Mesenteric fat pad (tissue), 1 donor: ENCODE measurements at regions not wholly inside any gene's neighbourhood (a gene's known extent, or its start where the extent isn't known, plus 50 kb on each side); places are given as distances from the start of the nearest gene placed in this dataset.

Experiments used
- DNase-seq: peaks from one replicate; pipeline ENCODE4 v3.0.0-alpha.2; 2020; ENCODE audit warnings: low spot score
- donor health status: DM: yes; HTN: yes; CAD: no.

DNA sequence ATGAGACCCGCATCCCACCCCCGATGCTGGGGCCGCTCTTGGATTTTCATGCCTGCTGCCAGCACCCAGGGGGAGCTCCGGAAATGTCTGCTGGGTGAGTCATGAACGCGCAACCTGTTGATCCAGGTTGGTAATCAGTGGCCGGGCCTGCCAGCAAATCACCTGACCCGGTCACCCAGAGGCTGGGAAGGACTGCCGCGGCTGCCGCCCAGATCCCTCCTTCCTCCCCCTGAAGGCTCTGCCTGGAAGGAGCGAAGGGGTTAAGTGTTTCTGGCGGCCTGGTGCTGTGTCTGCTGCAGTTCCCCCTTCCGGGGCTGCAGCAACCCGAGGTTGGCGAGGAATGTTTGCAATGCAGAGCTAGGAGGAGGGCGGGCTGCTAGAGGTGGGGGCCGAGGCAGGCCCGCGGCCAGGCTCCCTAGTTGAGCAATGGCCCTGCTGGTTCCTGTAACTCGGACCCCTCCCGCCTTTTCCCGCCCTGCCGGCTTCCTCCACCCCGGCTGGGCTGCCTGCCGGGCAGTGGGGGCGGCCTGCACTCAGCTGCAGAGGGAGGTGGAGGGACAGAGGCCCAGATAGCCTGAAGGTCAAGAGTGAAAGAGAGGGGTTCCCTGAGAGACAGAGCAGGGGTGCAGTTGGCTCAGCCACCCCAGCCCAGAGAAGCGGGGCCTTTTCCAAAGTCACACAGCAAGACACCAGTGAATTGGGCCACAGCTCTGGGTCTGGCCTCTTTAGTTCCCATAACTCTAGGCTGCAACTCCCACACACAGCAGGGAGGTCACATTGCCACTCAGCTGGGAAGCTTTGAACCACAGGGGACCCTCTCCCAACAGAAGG lies 156.3 kb upstream of the IER5L start:
- peak; percentile 96 for DNase-seq

DNA sequence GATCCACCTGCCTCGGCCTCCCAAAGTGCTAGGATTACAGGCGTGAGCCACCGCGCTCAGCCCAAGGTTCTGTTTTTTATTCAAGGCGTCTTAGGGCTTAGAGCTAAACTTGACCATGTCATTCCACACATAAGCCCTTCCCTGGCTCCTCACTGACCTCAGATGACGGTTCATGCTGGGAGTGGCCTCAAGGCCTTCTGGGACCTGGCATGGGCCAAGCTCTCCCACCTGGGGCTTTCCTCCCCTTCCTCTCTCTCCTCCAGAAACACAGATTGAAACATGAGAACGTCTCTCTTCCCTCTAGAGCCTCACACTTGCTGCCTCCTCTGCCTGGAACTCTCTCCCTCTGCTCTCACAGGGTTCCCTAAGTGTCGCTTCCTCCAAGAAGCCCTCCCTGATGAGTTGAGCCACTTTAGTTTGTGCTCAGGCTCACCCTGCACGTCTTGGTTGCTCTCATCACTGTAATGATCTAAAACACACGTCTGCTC lies 155.6 kb upstream of the IER5L start:
- DNase-seq: no peak

DNA sequence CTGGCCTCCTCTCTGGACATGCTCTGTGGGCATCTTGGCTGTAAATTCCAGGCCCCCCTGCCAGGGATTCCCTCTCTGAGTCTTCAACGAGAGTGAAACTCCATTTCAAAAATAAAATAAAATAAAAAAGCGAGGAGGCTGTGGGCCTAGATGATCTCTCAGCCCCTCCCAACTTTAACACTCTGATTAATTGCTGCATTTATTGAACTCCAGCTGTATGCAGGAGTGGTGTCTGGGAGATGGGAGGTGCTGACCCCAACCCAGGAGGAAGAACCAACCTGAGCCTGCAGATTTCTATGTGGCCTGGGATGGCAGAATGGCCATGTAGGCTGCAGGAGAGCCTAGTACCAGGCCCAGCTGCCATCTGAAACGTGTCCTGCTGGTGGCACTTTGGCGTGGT lies 154.5 kb upstream of the IER5L start:
- DNase-seq: no peak

DNA sequence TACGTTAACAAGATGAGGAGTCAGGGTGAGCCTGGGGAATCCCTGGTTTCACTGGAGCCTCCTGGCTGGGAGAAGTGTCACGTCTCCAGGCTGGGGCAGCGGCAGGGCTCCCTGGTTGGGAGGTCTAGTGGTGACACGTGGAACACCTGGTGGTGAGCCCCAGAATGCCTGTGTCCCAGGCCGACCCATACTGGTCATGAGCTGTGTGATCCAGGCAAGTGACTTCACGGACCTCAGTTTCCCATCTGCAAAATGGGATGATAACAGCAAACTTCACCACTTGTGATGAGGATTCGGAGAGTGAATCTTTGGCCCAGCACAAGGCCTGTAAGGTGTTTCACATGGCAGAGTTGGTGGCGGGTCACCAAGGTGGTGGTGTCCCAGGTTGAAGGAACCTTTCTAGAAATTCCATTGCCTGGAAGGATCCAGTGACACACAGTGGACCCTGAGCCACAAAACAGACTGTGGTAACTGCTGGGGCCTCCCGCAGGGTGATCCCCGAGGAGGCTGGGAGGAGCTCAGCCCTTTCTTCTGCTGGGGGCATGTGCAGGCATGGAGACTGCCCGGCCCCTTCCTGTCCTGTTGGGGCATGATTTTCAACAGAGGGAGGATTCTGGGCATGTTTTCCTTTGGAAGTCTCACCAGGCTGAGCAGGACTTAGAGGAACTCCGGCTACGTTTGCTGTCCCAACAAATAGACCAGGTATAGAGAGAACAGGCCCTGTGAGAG lies 153.9 kb upstream of the IER5L start:
- no peak for DNase-seq

DNA sequence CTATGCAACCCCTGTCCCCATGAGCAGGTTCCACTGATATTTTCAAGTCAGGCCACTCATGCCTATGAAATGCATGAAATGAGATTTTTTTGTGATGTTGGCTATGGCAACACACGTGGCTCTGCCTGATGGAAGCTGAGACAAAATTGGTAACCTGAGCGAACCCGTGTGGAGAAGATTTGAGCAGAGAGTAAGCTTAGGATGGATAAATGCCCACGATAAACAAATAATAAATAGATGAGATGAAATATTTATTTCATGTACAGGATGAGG lies 153.4 kb upstream of the IER5L start:
- no peak for DNase-seq

DNA sequence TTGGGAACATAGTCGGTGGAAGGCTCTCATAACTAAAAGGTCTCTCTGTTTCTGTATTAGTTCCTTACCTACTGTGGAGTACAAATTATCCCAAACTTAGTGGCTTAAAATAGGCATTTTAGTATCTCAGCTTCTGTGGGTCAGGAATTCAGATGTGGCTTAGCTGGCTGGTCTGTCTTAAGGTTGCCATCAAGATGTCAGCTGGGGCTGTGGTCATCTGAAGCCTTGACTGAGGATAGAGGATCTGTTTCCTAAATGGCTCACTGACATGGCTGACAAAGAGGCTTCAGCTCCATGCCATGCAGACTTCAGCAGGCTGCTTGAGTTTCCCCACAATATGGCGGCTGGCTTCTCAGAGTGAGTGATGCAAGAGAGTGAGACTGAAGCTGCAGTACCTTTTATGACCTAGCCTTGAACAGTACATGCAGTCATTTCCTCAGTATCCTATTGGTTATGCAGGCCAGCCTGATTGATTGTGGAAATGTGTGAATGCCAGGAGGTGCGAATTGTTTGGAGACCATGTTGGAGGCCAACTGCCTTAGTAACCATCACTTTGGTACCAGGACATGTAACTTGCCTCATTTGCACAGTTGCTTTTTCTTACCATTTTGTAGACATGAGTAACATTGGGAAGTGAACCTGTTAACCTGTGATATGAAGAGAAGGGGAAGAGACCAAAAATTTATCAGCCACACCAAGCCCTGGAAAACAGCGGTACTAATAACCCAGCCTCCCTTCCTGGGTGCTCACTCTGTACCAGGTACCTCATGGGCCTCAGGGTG lies 152.8 kb upstream of the IER5L start:
- DNase-seq: no peak

DNA sequence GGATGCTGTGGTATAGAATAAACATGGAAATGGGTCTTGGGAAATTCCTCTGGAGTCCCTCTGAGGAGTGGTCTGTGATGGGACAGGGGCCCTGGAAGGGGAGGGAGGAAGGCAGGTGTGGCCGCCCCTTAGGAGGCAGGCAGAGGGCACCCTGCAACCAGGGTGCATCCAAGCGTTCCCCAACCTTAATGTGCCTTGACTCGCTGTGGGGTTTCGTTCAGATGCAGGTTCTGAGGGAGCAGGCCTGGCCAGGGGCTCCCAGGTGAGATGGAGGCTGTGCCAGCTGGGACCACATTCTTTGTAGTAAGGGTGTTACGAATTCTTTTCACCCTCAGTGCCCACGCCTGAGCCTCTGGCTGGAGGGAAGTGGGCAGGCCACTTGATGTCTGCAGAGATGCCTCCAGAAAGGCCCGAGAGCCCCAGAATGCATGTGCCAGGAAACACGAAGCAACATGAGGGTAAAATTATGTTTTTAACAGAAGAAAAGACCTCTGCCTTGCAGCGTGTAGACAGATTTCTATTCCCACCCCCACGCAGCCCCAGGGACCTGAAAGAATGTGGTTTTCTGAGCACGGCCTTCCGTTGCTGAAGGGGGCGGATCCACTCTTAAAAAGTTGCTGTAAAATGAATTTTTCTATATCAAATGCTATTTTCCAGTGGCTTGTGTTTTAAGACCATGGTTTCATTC lies 150.4 kb upstream of the IER5L start:
- no peak for DNase-seq

DNA sequence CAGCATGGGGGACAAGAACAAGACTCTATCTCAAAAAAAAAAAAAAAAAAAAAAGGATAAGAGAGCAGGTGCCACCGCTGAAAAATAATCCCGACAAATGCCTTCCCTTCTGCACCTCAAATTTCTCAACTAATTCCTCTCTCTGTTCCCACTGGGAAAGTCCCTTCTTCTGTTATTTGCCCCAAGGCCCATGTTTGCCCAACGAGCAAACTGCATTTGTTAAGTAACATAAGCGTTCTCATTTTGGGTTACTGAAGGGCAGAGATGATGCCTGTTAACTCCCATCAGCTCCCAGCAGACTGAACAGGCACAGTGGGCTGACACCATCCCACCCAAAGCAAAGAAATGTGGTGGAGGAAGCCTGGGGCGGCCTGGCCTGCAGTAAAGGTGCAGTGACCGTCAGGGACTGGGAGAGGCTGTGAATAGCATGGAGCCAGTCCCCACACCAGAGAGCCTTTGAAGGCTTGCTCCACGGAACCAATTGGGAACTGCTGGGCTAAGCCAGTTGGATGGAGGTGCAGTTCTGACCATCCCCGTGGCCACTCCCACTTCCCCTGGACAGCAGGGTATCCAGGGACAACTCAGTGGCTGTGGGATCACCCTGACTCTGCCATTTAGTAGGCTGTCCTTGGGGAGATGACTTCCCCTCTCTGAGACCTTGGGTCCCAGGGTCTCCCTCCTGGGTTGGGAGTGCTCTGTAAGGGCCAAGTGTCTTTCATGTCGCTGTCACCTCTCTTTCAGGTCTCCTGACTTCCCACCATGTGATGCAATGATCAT lies 149.7 kb upstream of the IER5L start:
- DNase-seq: no peak

DNA sequence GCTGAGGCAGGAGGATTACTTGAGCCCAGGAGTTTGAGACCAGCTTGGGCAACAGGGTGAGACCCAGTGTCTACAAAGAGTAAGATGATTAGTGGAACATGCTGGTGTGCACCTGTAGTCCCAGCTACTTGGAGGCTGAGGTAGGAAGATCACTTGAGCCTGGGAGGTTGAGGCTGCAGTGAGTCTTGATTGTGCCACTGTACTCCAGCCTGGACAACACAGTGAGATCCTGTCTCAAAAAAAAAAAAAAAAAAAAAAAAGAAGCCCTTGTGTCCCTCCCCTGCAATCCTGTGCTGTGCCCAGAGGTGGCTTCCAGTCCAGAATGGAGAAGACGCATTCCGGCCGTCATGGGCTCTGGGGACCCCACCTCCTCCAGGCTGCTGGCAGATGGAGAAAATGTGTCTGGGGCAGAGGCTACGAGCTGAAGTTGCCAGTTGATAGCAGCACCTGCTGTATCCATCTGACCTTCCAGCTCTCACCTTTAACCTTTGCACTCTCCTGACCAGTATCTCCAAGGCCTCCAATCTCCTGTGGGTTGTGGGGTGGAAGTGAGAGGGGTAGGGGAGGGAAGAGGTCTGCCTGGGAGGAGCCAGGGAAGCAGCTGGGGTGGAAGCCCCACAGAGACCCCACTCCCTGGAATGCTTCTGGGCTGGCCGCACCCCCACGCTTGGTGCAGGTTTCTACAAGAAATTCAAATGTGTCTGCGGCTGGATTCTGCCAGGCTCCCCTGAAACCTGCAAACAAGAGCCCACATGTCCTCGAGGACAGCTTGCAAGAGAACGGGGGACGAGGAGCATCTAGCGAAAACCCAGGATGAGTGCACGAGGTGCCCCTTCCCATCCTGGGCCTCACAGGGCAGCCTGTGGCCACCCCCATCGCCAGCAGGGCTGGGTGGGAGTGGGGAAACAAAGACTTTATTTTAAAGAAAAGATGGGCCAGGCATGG lies 148.3 kb upstream of the IER5L start:
- no peak for DNase-seq

DNA sequence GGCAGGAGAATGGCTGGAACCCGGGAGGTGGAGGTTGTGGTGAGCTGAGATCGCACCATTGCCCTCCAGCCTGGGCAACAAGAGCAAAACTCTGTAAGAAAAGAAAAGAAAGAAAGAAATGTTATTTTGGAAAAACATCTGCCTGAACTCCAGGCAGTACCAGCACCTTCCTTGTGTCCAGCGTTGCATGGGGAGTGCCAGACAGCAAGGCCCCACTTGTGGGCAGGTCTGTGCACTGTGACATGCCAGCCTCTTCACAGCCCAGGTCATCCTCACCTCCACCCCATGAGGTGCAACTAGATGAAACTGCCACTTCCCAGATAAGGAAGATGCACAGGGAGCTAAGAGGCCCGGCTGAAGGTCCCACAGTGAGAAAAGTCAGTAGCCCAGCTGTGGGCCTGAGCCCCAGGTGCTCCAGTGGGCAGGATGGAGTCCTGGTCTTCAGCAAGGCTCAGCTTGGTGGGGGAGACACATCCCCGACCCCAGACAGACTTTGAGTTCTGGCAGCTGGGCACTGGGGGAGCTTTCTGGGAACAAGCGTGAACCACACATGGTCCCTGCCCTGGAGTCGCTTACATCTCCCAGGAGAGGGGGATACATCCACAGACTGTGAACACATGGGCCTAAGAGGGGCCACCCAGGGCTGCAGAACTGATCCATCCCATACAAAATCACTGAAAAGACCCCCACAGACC lies 146.9 kb upstream of the IER5L start:
- no peak for DNase-seq

DNA sequence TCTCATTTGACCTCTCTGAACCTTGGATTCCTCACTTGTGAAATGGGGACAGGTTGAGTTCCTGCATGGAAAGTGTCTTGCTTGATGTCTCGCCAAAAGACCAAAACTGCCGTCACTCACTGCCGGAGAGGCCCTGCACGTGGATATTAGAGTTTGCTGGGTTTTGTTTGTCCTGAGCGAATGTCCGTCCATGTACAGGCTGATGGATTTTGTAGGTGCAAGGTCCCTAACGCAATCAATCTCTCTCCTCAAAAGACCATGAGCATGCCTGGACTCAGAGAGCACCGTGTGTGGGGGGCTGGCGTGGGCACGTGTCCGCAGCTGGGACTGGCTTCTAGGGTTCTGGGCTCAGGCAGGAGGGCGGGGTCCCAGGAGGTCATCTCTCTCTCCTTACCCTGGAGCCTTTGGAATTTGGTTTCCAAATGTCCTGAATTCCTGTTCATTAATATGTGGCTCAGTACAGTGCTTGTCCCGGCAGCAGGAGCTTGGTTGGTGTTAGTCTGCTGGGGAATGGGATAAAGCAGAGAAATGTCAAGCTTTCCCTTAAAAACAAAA lies 146.0 kb upstream of the IER5L start:
- no peak for DNase-seq

DNA sequence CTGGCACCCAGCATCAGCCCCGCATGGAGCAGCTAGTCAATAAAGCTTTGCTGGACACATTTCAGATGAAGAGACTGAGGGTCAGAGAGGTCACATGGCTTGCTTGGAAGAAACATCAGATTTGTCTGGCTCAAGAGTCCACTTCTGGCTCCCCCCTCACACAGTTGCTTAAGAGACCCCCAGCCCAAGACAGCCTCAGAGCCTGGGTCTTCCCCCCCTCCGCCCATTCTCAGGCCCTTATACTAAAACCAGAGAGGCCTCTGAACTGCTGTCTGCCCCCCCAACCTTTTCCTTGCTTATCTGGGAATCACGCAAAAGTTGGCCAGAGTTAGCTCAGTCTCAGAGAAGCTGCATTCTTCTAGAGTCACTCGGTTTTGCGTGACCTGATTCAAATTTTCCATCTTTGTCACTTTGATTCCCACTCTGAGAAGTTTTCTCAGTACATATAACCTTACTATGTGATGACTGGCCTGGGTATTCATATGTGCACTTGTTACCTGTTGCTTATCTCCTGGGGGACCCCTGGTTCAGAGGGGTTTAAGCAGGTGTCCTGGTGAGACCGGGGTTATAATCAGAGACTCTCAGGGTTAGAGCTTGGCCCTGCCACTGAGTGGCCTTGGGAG lies 145.4 kb upstream of the IER5L start:
- no peak for DNase-seq

DNA sequence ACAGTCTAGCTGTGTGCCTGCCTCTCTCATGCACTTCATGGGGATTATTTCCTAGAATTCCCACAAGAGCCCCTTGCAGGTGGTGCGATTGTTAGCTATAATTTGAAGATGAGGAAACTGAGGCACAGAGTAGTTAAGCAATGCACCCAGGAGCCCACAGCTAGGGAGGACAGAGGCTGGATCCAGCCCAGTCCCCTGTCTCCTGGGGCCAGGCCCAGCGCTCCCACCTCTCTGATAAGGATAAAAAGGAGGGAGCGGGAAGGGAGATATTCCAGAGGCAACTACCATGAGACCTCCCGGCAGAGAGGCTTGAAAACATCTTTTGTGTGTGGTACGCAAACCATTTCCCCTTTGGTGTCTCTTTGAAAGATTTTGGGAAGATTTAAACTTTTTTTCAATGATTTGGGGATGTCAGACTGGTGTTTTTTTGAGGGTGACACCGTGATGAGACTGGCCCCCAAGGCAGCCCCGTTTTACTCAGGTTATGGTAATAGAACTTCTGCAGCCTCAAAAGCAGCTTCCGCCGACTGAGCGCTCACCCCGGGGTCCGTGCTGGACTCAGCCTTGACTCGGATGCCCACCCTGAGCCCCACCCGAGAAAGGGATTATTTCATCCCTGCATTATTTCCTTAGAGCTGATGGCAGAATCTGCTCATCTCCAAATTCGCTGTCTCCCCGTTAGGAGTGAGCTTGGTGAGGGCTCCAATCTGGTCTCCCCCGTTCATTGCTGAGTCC lies 144.7 kb upstream of the IER5L start:
- DNase-seq: peak; percentile 55

DNA sequence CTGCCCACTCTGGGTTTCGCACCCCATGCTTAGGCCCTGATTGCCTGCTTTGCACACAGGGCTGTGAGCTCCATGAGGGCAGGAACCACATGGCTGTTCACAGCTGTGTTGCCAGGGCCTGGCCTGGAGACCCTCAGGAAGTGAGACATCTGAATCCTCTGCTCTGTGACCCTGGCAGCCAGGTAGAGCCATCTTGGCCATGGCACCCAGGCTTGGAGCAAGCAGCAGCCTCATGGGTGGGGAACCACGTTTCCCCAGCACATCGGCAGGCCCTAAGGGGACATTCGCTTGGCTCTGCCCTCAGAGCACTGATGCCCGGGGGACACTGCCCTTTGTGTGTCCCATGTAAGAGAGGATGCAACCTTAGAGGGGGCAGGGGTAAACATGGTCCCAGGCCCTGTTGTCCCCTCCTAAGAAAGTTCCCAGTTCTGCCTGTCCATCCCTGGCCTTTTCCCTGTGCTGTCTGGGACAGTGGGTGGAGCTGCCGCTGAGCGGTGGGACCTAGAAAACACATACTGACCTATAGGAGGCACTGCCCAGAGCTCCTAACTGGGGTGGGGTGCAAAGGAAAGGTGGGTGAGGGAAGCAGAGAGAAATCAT lies 144.1 kb upstream of the IER5L start:
- DNase-seq: peak; percentile 64

DNA sequence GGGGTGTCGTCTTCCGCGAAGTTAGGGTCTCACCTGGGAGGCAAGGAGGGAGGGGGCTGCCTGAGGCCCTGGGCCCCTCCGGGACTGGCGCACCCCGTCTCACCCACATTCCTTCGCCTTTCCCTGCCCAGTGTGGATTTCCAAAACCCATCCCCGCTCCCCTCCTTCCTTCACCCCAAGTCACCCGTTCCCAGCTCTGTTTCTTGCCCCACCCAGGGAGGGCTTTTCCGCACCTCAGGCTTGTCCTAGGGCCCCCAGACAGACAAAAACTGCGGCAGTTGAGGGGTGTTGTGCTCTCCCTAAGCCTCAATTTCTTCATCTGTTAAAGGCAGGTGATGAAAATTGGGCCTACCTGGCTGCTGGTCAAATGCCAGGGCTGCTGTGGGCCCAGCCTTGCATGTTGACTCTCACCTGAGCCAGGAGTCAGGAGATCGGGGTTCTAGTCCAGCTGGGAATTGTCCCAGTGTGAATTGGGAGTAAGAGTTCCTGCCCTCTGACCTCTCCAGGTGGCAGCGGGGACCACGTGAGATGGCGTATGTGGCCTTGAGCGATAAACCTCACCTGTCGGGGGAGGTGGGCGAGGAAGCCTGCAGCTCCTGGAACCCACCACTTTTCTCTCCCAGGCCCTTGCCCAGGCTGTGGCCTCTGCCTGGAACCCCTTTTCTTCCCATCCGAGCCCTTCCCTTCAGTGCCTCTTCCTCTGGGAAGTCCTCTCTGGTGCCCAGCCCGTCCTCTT lies 143.4 kb upstream of the IER5L start:
- DNase-seq: peak; percentile 59

DNA sequence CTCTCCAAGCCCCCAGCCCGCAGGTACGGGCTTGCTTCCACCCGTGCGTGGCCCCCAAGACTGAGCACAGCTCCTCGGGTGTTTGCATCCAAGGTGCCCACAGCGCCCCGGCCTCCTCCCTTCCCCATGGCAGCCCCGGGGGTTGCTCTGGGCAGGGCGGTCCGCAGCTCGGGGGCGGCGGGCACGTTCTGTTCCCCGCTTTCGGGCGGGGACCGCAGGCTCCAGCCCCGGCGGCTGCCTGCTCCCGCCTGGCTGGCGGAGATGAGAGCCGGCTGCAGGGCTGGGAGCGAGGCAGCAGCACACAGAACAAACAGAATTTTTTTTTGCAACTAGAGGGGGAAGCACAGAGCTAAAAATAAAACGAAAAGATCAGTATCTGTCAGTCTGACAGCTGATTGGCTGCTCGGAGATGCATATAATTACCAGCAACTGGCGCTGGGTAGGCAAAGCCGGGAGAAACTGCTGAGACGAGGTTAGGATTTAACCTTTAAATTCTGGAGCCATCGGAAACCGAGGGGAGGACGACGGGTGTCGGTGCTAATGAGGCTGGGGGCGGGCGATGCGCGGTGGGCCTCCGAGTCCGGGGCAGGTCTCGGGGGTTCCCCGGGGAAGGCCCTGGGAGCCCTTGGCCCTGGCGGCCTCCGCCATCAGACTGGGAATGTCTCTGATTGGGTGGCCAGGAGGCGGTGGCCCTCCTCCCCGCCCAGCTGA lies 142.7 kb upstream of the IER5L start:
- DNase-seq: peak; percentile 90
